SK-N-SH (cell line): ENCODE measurements at regions not wholly inside any gene's neighbourhood (a gene's known extent, or its start where the extent isn't known, plus 50 kb on each side); places are given as distances from the start of the nearest gene placed in this dataset.

Source experiments
- CTCF ChIA-PET: fragments of 300-600, 350-600 bp; formaldehyde crosslinking; extraction: SDS; loops from one replicate; lab custom pipeline; 2021; lab: Yijun Ruan, JAX
- POLR2A ChIA-PET: fragments of 350-600 bp; sonication (Branson Sonifier 250); formaldehyde crosslinking; extraction: SDS; loops from one replicate; lab custom pipeline; 2020; ENCODE audit warnings: antibody characterized with exemption, inconsistent platforms; lab: Yijun Ruan, JAX
- DNase-seq: peaks from one replicate; pipeline ENCODE4 v3.0.0; 2012
- H2AFZ ChIP-seq: fragments of 200-600 bp; sonication (generic); 2 replicates; pipeline ENCODE4 v1.8.1; 2016; ENCODE audit warnings: antibody characterized with exemption, mild to moderate bottlenecking, low read depth
- H3F3A ChIP-seq: fragments of 200-600 bp; sonication (generic); replicated peaks from 2 replicates; pipeline ENCODE3; 2016; ENCODE audit warnings: antibody characterized with exemption, mild to moderate bottlenecking; ENCODE audit not compliant: insufficient read depth
- H3K27ac ChIP-seq, 2 experiments: fragments of 200-500 bp in 1 of 2; fragments of 200-600 bp in 1 of 2; sonication (Bioruptor generic) in 1 of 2; sonication (generic), shearing (Covaris generic) in 1 of 2; 2 replicates each; pipeline versions ENCODE4 v1.5.1 to v1.6.1; 2014 to 2016; ENCODE audit warnings: low read depth in 2 of 2, inconsistent platforms in 1 of 2, low read length in 1 of 2, mild to moderate bottlenecking in 1 of 2, mixed read lengths in 1 of 2
- H3K27me3 ChIP-seq: fragments of 200-600 bp; sonication (generic), shearing (Covaris generic); 2 replicates; pipeline ENCODE4 v1.6.1; 2016; ENCODE audit warnings: mixed run types; ENCODE audit not compliant: insufficient read depth
- H3K36me3 ChIP-seq, 2 experiments: fragments of 200-500 bp in 1 of 2; fragments of 200-600 bp in 1 of 2; sonication (Bioruptor generic) in 1 of 2; sonication (generic) in 1 of 2; replicated peaks in 1 of 2; 2 replicates each; pipeline versions ENCODE3 to v1.5.1; 2014 to 2016; ENCODE audit warnings: low read length in 1 of 2, mild to moderate bottlenecking in 1 of 2; ENCODE audit not compliant: insufficient read depth in 2 of 2, control insufficient read depth in 1 of 2
- H3K4me1 ChIP-seq, 2 experiments: fragments of 200-500 bp in 1 of 2; fragments of 200-600 bp in 1 of 2; sonication (Bioruptor generic) in 1 of 2; sonication (generic), shearing (Covaris generic) in 1 of 2; 2 replicates each; pipeline versions ENCODE4 v1.5.1 to v1.6.1; 2014 to 2016; ENCODE audit warnings: low read depth in 1 of 2, low read length in 1 of 2, mixed run types in 1 of 2; ENCODE audit not compliant: insufficient read depth in 2 of 2, control insufficient read depth in 1 of 2
- H3K4me2 ChIP-seq: fragments of 200-600 bp; sonication (generic), shearing (Covaris generic); 2 replicates; pipeline ENCODE4 v1.6.1; 2017; ENCODE audit warnings: mixed run types
- H3K4me3 ChIP-seq, 2 experiments: fragments of 200-500 bp in 1 of 2; fragments of 200-600 bp in 1 of 2; sonication (Bioruptor generic) in 1 of 2; sonication (generic), shearing (Covaris generic) in 1 of 2; 2 replicates each; pipeline versions ENCODE4 v1.5.1 to v1.8.1; 2014 to 2016; ENCODE audit warnings: low read depth in 2 of 2, inconsistent platforms in 1 of 2, low read length in 1 of 2, mild to moderate bottlenecking in 1 of 2, mixed read lengths in 1 of 2, moderate library complexity in 1 of 2
- H3K79me2 ChIP-seq: fragments of 200-600 bp; sonication (generic); 2 replicates; pipeline ENCODE4 v1.8.1; 2017; ENCODE audit warnings: mild to moderate bottlenecking; ENCODE audit not compliant: insufficient read depth
- H3K9ac ChIP-seq: fragments of 200-600 bp; sonication (generic); 2 replicates; pipeline ENCODE4 v1.6.1; 2017; ENCODE audit warnings: mixed run types
- H3K9me2 ChIP-seq: fragments of 200-600 bp; sonication (generic); 2 replicates; pipeline ENCODE4 v1.6.1; 2017; ENCODE audit warnings: mixed run types
- H3K9me3 ChIP-seq: fragments of 200-600 bp; sonication (generic); 2 replicates; pipeline ENCODE4 v1.6.1; 2017; ENCODE audit warnings: mixed run types, mild to moderate bottlenecking, moderate library complexity
- H4K20me1 ChIP-seq: fragments of 200-600 bp; sonication (generic); 2 replicates; pipeline ENCODE4 v1.6.1; 2017; ENCODE audit warnings: mild to moderate bottlenecking, mixed run types; ENCODE audit not compliant: insufficient read depth
- CHD2 ChIP-seq: fragments of 150-350 bp; IDR thresholded peaks from 2 replicates; pipeline ENCODE4 v1.6.1; 2018; ENCODE audit warnings: low read length; ENCODE audit not compliant: partially characterized antibody
- FOXJ3 ChIP-seq: sonication (generic); formaldehyde crosslinking; IDR thresholded peaks from 2 replicates; pipeline ENCODE4 v1.5.1; 2020; ENCODE audit warnings: mild to moderate bottlenecking, missing genetic modification reagents
- JUND ChIP-seq: IDR thresholded peaks from 2 replicates; pipeline ENCODE4 v1.4.0; 2012
- MEF2A ChIP-seq: IDR thresholded peaks from 2 replicates; pipeline ENCODE4 v1.4.0; 2012; ENCODE audit warnings: low read depth, borderline replicate concordance
- MXI1 ChIP-seq: IDR thresholded peaks from 2 replicates; pipeline ENCODE4 v1.6.1; 2012; ENCODE audit warnings: mild to moderate bottlenecking, low read depth, low read length, improper control_type of control experiment
- RCOR1 ChIP-seq: fragments of 150-350 bp; IDR thresholded peaks from 2 replicates; pipeline ENCODE4 v1.6.1; 2017; ENCODE audit warnings: antibody characterized with exemption, low read length
- RXRA ChIP-seq: IDR thresholded peaks from 2 replicates; pipeline ENCODE4 v1.4.0; 2012; ENCODE audit warnings: low read depth, mild to moderate bottlenecking, borderline replicate concordance
- SMC3 ChIP-seq: IDR thresholded peaks from 2 replicates; pipeline ENCODE4 v1.6.1; 2012; ENCODE audit warnings: low read depth, low read length, improper control_type of control experiment
- WGBS: methylation state at CpG from one replicate; pipeline ENCODE4 v1.1.6; 2017; ENCODE audit warnings: low lambda C conversion rate; 5-methylcytosine and 5-hydroxymethylcytosine counted together
- TF ChIP-seq, protein P1 (sequence below): IDR thresholded peaks from 2 replicates; pipeline ENCODE4 v1.4.0; 2012; ENCODE audit warnings: low read depth, borderline replicate concordance
- TF ChIP-seq, protein P2 (sequence below): IDR thresholded peaks from 2 replicates; pipeline ENCODE4 v1.4.0; 2012; ENCODE audit warnings: low read depth
- TF ChIP-seq, protein P3 (sequence below): IDR thresholded peaks from 2 replicates; pipeline ENCODE4; 2012
- TF ChIP-seq, protein P4 (sequence below): IDR thresholded peaks from 2 replicates; pipeline ENCODE4 v1.6.1; 2012; ENCODE audit warnings: mild to moderate bottlenecking, low read depth, low read length, moderate library complexity

DNA sequence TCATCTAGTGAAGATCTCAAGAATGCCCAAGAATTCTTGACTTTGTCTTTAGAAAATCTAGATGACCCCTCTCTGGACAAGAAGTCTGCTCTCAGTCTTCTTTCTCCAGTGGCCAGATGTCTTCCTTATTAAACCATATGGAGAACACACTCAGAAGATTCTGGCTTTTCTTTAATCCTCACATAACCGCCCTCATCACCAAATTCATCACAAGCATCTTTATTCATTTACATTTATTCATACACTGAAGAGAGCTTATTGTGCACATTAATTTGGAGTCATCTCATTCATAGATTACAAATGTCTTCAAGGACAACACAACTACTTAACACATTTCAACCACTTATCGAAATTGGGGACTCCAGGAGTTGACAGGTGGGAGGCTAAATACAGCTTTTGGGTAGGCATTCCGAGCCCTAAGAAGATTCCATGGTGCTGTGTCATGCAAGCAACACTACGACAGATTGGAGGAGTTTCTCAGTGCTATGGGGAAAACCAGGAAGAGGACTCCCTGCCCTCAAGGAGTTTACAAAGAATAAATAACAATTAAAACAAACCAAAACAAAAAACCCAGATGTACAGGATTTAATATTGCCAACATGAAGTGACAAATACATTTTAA, 64.8 kb upstream of the LCLAT1 start:
- no peak overlapping the region for H3K4me3 ChIP-seq

More for the DNA sequence above, 64.8 kb upstream of the LCLAT1 start:
- no peaks in the 10 kb centered on the region for H3K79me2 ChIP-seq
- CTCF ChIA-PET = interaction anchor here (0.8 kb wide), 1 partner anchor 174 kb away, joined by 3 read pairs; no protein-coding TSS in a partner anchor
- H3K36me3 ChIP-seq = no peaks in the 10 kb centered on the region
- no peak overlapping the region for H3K4me2 ChIP-seq
- H3F3A ChIP-seq = no peaks in the 10 kb centered on the region
- no peaks in the 10 kb centered on the region for H3K27me3 ChIP-seq
- no peaks in the 10 kb centered on the region for H3K4me1 ChIP-seq
- no peaks in the 10 kb centered on the region for H3K9me3 ChIP-seq
- no peaks in the 10 kb centered on the region for H4K20me1 ChIP-seq
- no peaks in the 10 kb centered on the region for H3K9me2 ChIP-seq
- no peak overlapping the region for H3K9ac ChIP-seq
- no peak overlapping the region for H3K27ac ChIP-seq
- TF ChIP-seq MEF2A (no peak), RCOR1 (no peak), SMC3 (no peak), FOXJ3 (CRISPR knock-in tag) (no peak), RXRA (no peak), JUND (no peak), MXI1 (no peak), CHD2 (no peak)
- TF ChIP-seq, protein P1, sequence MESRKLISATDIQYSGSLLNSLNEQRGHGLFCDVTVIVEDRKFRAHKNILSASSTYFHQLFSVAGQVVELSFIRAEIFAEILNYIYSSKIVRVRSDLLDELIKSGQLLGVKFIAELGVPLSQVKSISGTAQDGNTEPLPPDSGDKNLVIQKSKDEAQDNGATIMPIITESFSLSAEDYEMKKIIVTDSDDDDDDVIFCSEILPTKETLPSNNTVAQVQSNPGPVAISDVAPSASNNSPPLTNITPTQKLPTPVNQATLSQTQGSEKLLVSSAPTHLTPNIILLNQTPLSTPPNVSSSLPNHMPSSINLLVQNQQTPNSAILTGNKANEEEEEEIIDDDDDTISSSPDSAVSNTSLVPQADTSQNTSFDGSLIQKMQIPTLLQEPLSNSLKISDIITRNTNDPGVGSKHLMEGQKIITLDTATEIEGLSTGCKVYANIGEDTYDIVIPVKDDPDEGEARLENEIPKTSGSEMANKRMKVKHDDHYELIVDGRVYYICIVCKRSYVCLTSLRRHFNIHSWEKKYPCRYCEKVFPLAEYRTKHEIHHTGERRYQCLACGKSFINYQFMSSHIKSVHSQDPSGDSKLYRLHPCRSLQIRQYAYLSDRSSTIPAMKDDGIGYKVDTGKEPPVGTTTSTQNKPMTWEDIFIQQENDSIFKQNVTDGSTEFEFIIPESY = no peak
- TF ChIP-seq, protein P2, sequence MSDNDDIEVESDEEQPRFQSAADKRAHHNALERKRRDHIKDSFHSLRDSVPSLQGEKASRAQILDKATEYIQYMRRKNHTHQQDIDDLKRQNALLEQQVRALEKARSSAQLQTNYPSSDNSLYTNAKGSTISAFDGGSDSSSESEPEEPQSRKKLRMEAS = no peak
- TF ChIP-seq, protein P3, sequence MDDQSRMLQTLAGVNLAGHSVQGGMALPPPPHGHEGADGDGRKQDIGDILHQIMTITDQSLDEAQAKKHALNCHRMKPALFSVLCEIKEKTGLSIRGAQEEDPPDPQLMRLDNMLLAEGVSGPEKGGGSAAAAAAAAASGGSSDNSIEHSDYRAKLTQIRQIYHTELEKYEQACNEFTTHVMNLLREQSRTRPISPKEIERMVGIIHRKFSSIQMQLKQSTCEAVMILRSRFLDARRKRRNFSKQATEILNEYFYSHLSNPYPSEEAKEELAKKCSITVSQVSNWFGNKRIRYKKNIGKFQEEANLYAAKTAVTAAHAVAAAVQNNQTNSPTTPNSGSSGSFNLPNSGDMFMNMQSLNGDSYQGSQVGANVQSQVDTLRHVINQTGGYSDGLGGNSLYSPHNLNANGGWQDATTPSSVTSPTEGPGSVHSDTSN = no peak
- TF ChIP-seq, protein P4, sequence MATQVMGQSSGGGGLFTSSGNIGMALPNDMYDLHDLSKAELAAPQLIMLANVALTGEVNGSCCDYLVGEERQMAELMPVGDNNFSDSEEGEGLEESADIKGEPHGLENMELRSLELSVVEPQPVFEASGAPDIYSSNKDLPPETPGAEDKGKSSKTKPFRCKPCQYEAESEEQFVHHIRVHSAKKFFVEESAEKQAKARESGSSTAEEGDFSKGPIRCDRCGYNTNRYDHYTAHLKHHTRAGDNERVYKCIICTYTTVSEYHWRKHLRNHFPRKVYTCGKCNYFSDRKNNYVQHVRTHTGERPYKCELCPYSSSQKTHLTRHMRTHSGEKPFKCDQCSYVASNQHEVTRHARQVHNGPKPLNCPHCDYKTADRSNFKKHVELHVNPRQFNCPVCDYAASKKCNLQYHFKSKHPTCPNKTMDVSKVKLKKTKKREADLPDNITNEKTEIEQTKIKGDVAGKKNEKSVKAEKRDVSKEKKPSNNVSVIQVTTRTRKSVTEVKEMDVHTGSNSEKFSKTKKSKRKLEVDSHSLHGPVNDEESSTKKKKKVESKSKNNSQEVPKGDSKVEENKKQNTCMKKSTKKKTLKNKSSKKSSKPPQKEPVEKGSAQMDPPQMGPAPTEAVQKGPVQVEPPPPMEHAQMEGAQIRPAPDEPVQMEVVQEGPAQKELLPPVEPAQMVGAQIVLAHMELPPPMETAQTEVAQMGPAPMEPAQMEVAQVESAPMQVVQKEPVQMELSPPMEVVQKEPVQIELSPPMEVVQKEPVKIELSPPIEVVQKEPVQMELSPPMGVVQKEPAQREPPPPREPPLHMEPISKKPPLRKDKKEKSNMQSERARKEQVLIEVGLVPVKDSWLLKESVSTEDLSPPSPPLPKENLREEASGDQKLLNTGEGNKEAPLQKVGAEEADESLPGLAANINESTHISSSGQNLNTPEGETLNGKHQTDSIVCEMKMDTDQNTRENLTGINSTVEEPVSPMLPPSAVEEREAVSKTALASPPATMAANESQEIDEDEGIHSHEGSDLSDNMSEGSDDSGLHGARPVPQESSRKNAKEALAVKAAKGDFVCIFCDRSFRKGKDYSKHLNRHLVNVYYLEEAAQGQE = no peak
- TF ChIP-seq, all 33 proteins: peak for 0
- WGBS = 20% methylated on average over 4 of the region's 4 CpGs
- POLR2A ChIA-PET = no interaction called here
- H2AFZ ChIP-seq = no peak overlapping the region
- DNase-seq = no peak
